Panc1 (cell line): ENCODE measurements at regions not wholly inside any gene's neighbourhood (a gene's known extent, or its start where the extent isn't known, plus 50 kb on each side); places are given as distances from the start of the nearest gene placed in this dataset.
"Not testable (repeated sequence)": the region's sequence is repeated elsewhere in the genome, so short reads cannot be mapped to it uniquely, and the experiment has no call there.

Experiments
- ATAC-seq: fragments of 200-7000 bp; cut with Tn5 transposase; 2 replicates; pipeline ENCODE4 v1.9.1; 2020; ENCODE audit warnings: mild to moderate bottlenecking, moderate library complexity
- BruUV-seq: library from RNA; stranded (reverse); fragments of 400-500 nt; replicated peaks from 2 replicates; lab custom pipeline; 2021; lab: Mats Ljungman, UMichigan
- CTCF ChIA-PET: fragments of 300-600 bp; sonication (Branson Sonifier 250); formaldehyde crosslinking; loops from one replicate; lab custom pipeline; 2022; ENCODE audit warnings: antibody characterized with exemption; lab: Charles Lee
- POLR2A ChIA-PET: fragments of 300-600 bp; sonication (Branson Sonifier 250); formaldehyde crosslinking; loops from one replicate; lab custom pipeline; 2022; ENCODE audit warnings: antibody characterized with exemption; lab: Charles Lee
- DNase-seq: peaks from one replicate; pipeline ENCODE4 v3.0.0-alpha.2; 2010; ENCODE audit warnings: low read depth, low spot score
- H3K27ac ChIP-seq: 2 replicates; pipeline ENCODE4 v1.5.1; 2011; ENCODE audit warnings: mild to moderate bottlenecking, low read length, inconsistent platforms
- H3K27me3 ChIP-seq: fragments of 200-500 bp; sonication (Bioruptor generic); 2 replicates; pipeline ENCODE4 v1.6.0; 2014; ENCODE audit warnings: low read length, inconsistent platforms; ENCODE audit not compliant: control insufficient read depth, insufficient read depth
- H3K36me3 ChIP-seq: fragments of 200-500 bp; sonication (Bioruptor generic); 2 replicates; pipeline ENCODE4 v1.5.1; 2014; ENCODE audit warnings: inconsistent platforms, mild to moderate bottlenecking, low read length, moderate library complexity; ENCODE audit not compliant: control insufficient read depth, insufficient read depth
- H3K4me1 ChIP-seq: 2 replicates; pipeline ENCODE4 v1.5.1; 2011; ENCODE audit warnings: inconsistent platforms, mild to moderate bottlenecking, low read length, moderate library complexity; ENCODE audit not compliant: control insufficient read depth, insufficient read depth
- H3K4me3 ChIP-seq, 2 experiments: 2 replicates each; pipeline ENCODE4 v1.5.1; 2011 to 2012; ENCODE audit warnings: low read depth in 2 of 2, low read length in 2 of 2, mild to moderate bottlenecking in 2 of 2, inconsistent platforms in 1 of 2, moderate library complexity in 1 of 2
- H3K9me3 ChIP-seq: fragments of 200-500 bp; sonication (Bioruptor generic); 2 replicates; pipeline ENCODE4 v1.5.1; 2014; ENCODE audit warnings: low read depth, mild to moderate bottlenecking, inconsistent platforms, low read length, moderate library complexity; ENCODE audit not compliant: control insufficient read depth, insufficient read depth
- POLR2AphosphoS5 ChIP-seq: IDR thresholded peaks from 2 replicates; pipeline ENCODE4 v1.6.1; 2012; ENCODE audit warnings: mild to moderate bottlenecking, low read depth, low read length, moderate library complexity
- SIN3A ChIP-seq: IDR thresholded peaks from 2 replicates; pipeline ENCODE4 v1.6.1; 2012; ENCODE audit warnings: low read depth, mild to moderate bottlenecking, low read length, moderate library complexity, borderline replicate concordance; ENCODE audit not compliant: insufficient read depth
- TCF7L2 ChIP-seq: IDR thresholded peaks from 2 replicates; pipeline ENCODE4 v1.6.1; 2011; ENCODE audit warnings: mild to moderate bottlenecking, low read depth, low read length, inconsistent platforms
- in situ Hi-C: cut with HindIII; loops from 2 replicates; pipeline ENCODE4 v1.10.0; 2016; ENCODE audit warnings: low sequenced_read_pairs, low pct_unique_long_range_greater_than_20kb
- intact Hi-C: fragments of 100-400 bp; cut with micrococcal nuclease; formaldehyde crosslinking; loops from one replicate; pipeline ENCODE4 v1.10.0; 2022; ENCODE audit not compliant: unreplicated experiment
- TF ChIP-seq, protein P1 (sequence below), 2 experiments: IDR thresholded peaks; 2 replicates each; pipeline ENCODE4 v1.6.1; 2011 to 2012; ENCODE audit warnings: low read depth in 2 of 2, control low read depth in 1 of 2, low read length in 1 of 2, mild to moderate bottlenecking in 1 of 2, moderate library complexity in 1 of 2; ENCODE audit not compliant: insufficient read depth in 1 of 2
- TF ChIP-seq, protein P2 (sequence below): fragments of 450-650 bp; IDR thresholded peaks from 2 replicates; pipeline ENCODE4 v1.5.1; 2017; ENCODE audit warnings: mild to moderate bottlenecking

DNA sequence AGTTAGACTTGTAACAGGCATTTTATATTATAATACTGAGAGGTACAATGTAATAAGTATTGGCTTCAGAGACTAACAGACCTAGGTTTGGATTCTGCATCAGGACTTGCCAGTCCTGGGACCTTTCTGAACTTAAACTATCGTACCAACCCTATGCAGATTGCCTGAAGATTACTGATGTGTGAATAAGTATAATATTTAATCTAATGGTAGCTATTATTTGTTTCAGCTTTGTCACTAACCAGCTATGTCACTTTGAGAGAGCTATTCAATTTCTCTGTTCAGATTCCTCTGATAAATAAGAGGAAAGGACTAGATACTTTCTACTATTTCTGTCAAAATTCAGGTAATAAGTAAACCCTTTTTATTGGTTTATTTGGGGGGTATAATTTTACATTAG, 184.4 kb upstream of the NECTIN3 start:
- H3K4me1 ChIP-seq, result no peaks in the 10 kb centered on the region
- intact Hi-C loops, result no loop called here
- TF ChIP-seq TCF7L2 (no peak), POLR2AphosphoS5 (no peak), SIN3A (no peak)
- TF ChIP-seq, protein P1, sequence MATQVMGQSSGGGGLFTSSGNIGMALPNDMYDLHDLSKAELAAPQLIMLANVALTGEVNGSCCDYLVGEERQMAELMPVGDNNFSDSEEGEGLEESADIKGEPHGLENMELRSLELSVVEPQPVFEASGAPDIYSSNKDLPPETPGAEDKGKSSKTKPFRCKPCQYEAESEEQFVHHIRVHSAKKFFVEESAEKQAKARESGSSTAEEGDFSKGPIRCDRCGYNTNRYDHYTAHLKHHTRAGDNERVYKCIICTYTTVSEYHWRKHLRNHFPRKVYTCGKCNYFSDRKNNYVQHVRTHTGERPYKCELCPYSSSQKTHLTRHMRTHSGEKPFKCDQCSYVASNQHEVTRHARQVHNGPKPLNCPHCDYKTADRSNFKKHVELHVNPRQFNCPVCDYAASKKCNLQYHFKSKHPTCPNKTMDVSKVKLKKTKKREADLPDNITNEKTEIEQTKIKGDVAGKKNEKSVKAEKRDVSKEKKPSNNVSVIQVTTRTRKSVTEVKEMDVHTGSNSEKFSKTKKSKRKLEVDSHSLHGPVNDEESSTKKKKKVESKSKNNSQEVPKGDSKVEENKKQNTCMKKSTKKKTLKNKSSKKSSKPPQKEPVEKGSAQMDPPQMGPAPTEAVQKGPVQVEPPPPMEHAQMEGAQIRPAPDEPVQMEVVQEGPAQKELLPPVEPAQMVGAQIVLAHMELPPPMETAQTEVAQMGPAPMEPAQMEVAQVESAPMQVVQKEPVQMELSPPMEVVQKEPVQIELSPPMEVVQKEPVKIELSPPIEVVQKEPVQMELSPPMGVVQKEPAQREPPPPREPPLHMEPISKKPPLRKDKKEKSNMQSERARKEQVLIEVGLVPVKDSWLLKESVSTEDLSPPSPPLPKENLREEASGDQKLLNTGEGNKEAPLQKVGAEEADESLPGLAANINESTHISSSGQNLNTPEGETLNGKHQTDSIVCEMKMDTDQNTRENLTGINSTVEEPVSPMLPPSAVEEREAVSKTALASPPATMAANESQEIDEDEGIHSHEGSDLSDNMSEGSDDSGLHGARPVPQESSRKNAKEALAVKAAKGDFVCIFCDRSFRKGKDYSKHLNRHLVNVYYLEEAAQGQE (IDR thresholded peaks at IDR 0.05; ENCODE audit: insufficient read depth in 1 of 2, low read depth in 2 of 2, low read length in 1 of 2), result no peak
- TF ChIP-seq, protein P2, sequence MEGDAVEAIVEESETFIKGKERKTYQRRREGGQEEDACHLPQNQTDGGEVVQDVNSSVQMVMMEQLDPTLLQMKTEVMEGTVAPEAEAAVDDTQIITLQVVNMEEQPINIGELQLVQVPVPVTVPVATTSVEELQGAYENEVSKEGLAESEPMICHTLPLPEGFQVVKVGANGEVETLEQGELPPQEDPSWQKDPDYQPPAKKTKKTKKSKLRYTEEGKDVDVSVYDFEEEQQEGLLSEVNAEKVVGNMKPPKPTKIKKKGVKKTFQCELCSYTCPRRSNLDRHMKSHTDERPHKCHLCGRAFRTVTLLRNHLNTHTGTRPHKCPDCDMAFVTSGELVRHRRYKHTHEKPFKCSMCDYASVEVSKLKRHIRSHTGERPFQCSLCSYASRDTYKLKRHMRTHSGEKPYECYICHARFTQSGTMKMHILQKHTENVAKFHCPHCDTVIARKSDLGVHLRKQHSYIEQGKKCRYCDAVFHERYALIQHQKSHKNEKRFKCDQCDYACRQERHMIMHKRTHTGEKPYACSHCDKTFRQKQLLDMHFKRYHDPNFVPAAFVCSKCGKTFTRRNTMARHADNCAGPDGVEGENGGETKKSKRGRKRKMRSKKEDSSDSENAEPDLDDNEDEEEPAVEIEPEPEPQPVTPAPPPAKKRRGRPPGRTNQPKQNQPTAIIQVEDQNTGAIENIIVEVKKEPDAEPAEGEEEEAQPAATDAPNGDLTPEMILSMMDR, result no peak
- H3K36me3 ChIP-seq, result no peaks in the 10 kb centered on the region; the same call in 1 of the 2 replicates
- no peak overlapping the region for H3K4me3 ChIP-seq
- ATAC-seq (no peak), DNase-seq (no peak)
- ChIA-PET POLR2A (interaction anchor here (0.6 kb wide), 1 partner anchor 18 kb away, joined by 3 read pairs; no protein-coding TSS in a partner anchor), CTCF (no interaction called here)
- in situ Hi-C loops, result no loop called here
- no peaks in the 10 kb centered on the region for H3K9me3 ChIP-seq
- no peaks in the 10 kb centered on the region for H3K27me3 ChIP-seq
- H3K27ac ChIP-seq, result no peak overlapping the region
- no TSS peak for BruUV-seq

DNA sequence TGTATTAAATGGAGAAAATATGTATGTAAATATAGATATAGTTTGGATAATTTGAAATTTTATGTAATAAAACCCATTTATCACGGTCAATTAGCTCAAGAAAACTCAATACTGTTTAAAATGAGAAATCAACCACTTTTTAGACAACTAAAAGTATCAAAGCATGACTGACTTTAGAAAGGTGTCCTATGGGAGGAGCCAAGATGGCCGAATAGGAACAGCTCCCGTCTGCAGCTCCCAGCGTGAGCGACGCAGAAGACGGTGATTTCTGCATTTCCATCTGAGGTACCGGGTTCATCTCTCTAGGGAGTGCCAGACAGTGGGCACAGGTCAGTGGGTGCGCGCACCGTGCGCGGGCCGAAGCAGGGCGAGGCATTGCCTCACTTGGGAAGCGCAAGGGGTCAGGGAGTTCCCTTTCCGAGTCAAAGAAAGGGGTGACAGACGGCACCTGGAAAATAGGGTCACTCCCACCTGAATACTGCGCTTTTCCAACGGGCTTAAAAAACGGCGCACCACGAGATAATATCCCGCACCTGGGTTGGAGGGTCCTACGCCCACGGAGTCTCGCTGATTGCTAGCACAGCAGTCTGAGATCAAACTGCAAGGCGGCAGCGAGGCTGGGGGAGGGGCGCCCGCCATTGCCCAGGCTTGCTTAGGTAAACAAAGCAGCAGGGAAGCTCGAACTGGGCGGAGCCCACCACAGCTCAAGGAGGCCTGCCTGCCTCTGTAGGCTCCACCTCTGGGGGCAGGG, 182.8 kb upstream of the NECTIN3 start:
- DNase-seq, ATAC-seq, H3K36me3 ChIP-seq, intact Hi-C loops, CTCF ChIA-PET, H3K9me3 ChIP-seq, H3K27me3 ChIP-seq, H3K4me3 ChIP-seq, H3K4me1 ChIP-seq, BruUV-seq, H3K27ac ChIP-seq, in situ Hi-C loops: not testable (repeated sequence)
- POLR2A ChIA-PET, result interaction anchor here (0.5 kb wide), 1 partner anchor 18 kb away, joined by 3 read pairs; no protein-coding TSS in a partner anchor

GRCh38 chr3:110889376-110889699, 182.3 kb upstream of the NECTIN3 start:
- DNase-seq, POLR2A ChIA-PET, in situ Hi-C loops, ATAC-seq, H3K27ac ChIP-seq, H3K27me3 ChIP-seq, intact Hi-C loops, H3K36me3 ChIP-seq, CTCF ChIA-PET, H3K9me3 ChIP-seq, H3K4me1 ChIP-seq, H3K4me3 ChIP-seq, BruUV-seq: not testable (repeated sequence)
